ENCODE measurements at regions not wholly inside any gene's neighbourhood (a gene's known extent, or its start where the extent isn't known, plus 50 kb on each side); places are given as distances from the start of the nearest gene placed in this dataset.

- TF ChIP-seq, protein P1, sequence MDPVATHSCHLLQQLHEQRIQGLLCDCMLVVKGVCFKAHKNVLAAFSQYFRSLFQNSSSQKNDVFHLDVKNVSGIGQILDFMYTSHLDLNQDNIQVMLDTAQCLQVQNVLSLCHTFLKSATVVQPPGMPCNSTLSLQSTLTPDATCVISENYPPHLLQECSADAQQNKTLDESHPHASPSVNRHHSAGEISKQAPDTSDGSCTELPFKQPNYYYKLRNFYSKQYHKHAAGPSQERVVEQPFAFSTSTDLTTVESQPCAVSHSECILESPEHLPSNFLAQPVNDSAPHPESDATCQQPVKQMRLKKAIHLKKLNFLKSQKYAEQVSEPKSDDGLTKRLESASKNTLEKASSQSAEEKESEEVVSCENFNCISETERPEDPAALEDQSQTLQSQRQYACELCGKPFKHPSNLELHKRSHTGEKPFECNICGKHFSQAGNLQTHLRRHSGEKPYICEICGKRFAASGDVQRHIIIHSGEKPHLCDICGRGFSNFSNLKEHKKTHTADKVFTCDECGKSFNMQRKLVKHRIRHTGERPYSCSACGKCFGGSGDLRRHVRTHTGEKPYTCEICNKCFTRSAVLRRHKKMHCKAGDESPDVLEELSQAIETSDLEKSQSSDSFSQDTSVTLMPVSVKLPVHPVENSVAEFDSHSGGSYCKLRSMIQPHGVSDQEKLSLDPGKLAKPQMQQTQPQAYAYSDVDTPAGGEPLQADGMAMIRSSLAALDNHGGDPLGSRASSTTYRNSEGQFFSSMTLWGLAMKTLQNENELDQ (CRISPR knock-in tag; IDR thresholded peaks at IDR 0.05; ENCODE audit: borderline replicate concordance) = no peak
- TF ChIP-seq ZC3H11A (IDR thresholded peaks at IDR 0.05; ENCODE audit: low read depth, low read length) = no peak
- no peak for TF ChIP-seq FOXK2 (conservative IDR thresholded peaks at IDR 0.05 in 1 of 2, IDR thresholded peaks at IDR 0.05 in 1 of 2; ENCODE audit: low read depth in 2 of 2)
- no peak for TF ChIP-seq HCFC1 (IDR thresholded peaks at IDR 0.05; ENCODE audit: low read depth, low read length)
- TF ChIP-seq PHF8 (IDR thresholded peaks at IDR 0.05; ENCODE audit: borderline replicate concordance, low read length) = no peak
- TF ChIP-seq SREBF1 (IDR thresholded peaks at IDR 0.05; ENCODE audit: borderline replicate concordance, low read depth, low read length) = no peak
- no peak for TF ChIP-seq NR2C2 (CRISPR knock-in tag; IDR thresholded peaks at IDR 0.05)
- TF ChIP-seq NR2C2 (tag; IDR thresholded peaks at IDR 0.05) = no peak
- TF ChIP-seq KLF13 (tag; IDR thresholded peaks at IDR 0.05; ENCODE audit: borderline replicate concordance, low read depth) = no peak
- no peak for TF ChIP-seq STAT5B (CRISPR knock-in tag; IDR thresholded peaks at IDR 0.05)
- no peak for TF ChIP-seq ARID2 (IDR thresholded peaks at IDR 0.05)
- no peak for TF ChIP-seq CTCF (IDR thresholded peaks at IDR 0.05 in 2 of 3, conservative IDR thresholded peaks at IDR 0.05 in 1 of 3; ENCODE audit: insufficient read depth in 2 of 3, low read depth in 1 of 3, low read length in 3 of 3)
These were observed 520.9 kb downstream of the EPHA4 start for GRCh38 chr2:221051162-221051561.

All from K562 (cell line).